Ishikawa (cell line): ENCODE measurements at regions not wholly inside any gene's neighbourhood (a gene's known extent, or its start where the extent isn't known, plus 50 kb on each side); places are given as distances from the start of the nearest gene placed in this dataset.

Experiments used
- EP300 ChIP-seq: IDR thresholded peaks from 2 replicates; pipeline ENCODE4 v1.6.1; 2012; ENCODE audit warnings: borderline replicate concordance
- FOXM1 ChIP-seq: IDR thresholded peaks from 2 replicates; pipeline ENCODE4 v1.6.1; 2012; ENCODE audit warnings: low read depth, borderline replicate concordance
- MAX ChIP-seq: IDR thresholded peaks from 2 replicates; pipeline ENCODE4 v1.6.1; 2012
- NFIC ChIP-seq: IDR thresholded peaks from 2 replicates; pipeline ENCODE4 v1.6.1; 2012
- RAD21 ChIP-seq: IDR thresholded peaks from 2 replicates; pipeline ENCODE4 v1.6.1; 2012; ENCODE audit warnings: low read depth
- REST ChIP-seq: IDR thresholded peaks from 2 replicates; pipeline ENCODE4 v1.6.1; 2012; ENCODE audit warnings: low read depth, mild to moderate bottlenecking
- TAF1 ChIP-seq: IDR thresholded peaks from 2 replicates; pipeline ENCODE4 v1.6.1; 2012; ENCODE audit warnings: low read depth, mild to moderate bottlenecking
- TEAD4 ChIP-seq: IDR thresholded peaks from 2 replicates; pipeline ENCODE4 v1.6.1; 2012
- YY1 ChIP-seq: IDR thresholded peaks from 2 replicates; pipeline ENCODE4 v1.6.1; 2012; ENCODE audit warnings: low read depth
- TF ChIP-seq, protein P1 (sequence below): IDR thresholded peaks from 2 replicates; pipeline ENCODE4 v1.6.1; 2012

DNA sequence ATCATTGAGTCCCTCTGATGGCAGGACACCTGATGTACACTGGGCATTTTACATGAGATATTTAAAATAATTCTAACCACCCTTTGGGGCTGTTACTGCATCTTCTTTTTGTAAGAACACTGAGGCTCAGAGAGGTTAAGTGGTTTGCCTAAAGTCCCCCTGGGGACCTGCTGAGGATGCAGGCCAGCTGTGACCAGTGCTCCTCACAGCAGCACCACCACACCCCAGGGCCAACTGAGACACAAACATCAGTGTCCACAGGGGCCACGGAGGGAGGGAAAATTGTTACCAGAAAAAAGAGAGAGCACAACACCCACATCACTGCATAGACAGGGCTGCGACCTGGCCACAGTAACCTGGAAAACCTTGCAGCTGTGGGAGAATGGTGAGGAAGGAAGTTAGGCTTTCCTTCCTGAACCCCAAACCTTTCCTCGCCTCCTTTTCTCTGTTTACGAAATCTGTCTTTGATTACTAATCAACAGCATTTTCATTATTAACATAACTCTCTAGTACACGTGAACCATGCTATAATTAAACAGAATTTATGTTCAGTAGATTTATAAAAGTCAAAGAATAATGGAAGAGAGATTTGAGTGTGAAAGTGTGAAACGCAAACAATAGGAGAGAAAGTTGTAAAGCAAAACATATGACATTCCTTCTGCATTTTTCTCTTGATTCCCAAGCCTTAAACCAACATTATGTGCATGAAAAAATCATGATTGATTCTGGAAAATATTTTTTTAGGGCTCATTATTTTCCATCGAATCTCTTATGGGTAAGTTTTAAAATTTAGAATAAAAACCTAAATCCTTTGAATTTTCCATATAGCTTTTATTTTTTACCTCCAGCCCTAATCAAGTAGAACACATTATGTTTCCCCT lies 228.1 kb upstream of the DAPK1 start:
- TF ChIP-seq REST (no peak), MAX (no peak), FOXM1 (no peak), TAF1 (no peak), NFIC (no peak), YY1 (no peak), EP300 (no peak), TEAD4 (no peak), RAD21 (no peak)
- TF ChIP-seq, protein P1, sequence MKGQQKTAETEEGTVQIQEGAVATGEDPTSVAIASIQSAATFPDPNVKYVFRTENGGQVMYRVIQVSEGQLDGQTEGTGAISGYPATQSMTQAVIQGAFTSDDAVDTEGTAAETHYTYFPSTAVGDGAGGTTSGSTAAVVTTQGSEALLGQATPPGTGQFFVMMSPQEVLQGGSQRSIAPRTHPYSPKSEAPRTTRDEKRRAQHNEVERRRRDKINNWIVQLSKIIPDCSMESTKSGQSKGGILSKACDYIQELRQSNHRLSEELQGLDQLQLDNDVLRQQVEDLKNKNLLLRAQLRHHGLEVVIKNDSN: no peak
